NCI-H524 (cell line): ENCODE measurements at regions not wholly inside any gene's neighbourhood (a gene's known extent, or its start where the extent isn't known, plus 50 kb on each side); places are given as distances from the start of the nearest gene placed in this dataset.
A peak's percentile ranks its signal among the peaks of the same experiment; 100 is the strongest.

Experiments
- DNase-seq, 2 experiments: peaks; one replicate each; lab custom pipeline; 2025; lab: John Stamatoyannopoulos, UW

GRCh38 chr15:69841113-69841828 is 256.4 kb downstream of the TLE3 start:
- no peak for DNase-seq

GRCh38 chr15:69842851-69843250 is 254.9 kb downstream of the TLE3 start:
- no peak for DNase-seq

DNA sequence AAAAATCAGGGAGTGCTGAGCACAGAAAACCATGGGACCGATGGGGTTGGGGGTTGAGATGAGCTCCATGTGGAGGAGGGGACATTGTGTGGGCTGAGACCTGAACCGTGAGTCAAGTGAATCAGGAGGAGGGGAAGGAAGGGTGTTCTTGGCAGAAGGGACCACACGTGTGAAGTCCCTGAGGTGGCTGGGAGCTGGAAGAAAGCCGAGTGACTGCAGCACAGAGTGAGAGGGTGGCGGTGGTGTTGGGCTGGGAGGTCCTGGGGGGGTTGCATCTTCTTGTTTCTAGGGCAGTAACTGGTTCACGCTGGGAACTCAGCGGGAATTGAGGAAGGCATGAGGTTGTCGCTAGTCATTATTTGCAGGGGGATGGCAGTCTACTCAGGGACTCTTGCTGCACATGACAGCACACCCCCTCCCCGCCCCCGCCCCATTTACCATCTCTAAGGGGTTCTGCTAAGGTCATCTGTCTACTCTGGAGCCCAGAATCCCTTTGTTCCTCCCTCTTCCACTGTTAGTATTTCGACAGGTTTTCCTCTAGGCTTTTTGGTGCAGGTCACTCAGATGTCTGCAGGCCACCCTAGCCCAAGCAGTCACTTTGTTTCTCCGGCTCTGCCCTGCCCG is 254.3 kb downstream of the TLE3 start:
- DNase-seq = no peak

- DNase-seq = no peak
Observed at GRCh38 chr15:69843900-69844304, 253.8 kb downstream of the TLE3 start.

DNA sequence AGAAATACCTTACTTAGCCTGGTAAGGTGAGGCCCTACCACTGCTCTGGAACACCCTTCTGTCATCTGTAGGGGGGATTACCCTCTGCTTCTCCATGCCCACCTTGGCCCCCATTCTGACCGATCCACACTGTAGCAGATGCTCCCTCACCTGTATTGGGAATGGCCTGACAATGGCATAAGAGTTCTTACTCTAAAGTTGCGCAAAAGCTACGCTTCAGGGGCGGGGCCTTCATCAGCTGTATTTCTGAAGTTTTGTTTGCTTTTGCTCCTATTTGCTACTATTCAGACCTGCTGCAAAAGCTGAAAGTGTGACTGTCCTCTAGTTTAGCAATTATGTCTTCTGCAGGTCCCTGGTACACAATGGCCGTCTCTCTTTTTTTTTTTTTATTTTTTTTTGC is 252.6 kb downstream of the TLE3 start:
- no peak for DNase-seq

GRCh38 chr15:69847625-69848024 is 250.1 kb downstream of the TLE3 start:
- no peak for DNase-seq

DNA sequence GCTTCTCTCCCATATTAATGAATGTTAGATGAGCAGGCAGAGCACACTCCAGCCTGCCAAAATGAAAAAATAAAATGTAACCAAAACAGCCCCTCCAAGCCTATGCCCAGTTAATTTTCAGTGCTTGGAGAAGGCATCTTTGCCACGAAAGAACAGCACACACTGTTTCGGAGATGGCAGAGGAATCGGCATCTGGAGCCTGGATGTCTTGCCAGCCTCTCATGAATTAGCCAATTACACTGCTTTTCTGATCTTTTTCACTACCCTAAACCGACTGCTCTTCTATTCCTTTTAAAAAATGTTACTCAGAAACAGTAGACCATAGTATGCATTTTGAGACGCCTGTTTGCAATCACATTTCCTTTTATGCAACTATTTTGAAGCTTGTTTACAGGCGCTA is 249.6 kb downstream of the TLE3 start:
- DNase-seq = no peak

DNA sequence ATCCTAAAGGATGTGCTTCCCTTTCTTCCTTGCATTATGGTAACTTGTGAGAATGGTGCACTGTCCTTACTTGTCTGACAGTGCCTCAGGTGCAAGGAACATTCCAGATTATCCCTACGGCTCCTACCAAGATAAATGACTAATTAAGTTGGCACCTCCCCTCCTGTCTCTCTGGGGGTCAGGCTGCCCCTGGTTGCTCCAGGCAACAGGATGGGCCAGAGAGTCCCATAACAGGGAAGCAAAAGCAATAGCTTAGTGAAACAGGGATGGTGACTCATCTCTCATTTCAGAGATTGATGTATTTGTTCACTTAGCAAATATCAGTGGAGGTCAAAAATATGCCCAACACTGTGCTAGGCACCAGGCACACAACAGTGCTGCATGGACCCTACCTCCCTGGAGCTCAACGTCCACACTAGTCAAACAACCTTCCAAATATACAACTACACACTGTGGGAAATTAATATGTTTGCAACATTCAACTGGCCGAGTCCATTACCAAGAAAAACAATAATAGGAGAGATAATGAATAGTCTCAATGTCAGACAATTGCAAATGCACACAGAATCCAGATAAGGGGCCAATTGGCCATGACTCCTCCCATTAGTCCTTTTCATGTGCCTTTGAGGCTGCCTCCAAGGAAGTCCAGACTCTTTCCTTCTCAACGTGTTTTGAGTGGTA is 249.0 kb downstream of the TLE3 start:
- no peak for DNase-seq

GRCh38 chr15:69849232-69849610 is 248.5 kb downstream of the TLE3 start:
- no peak for DNase-seq

DNA sequence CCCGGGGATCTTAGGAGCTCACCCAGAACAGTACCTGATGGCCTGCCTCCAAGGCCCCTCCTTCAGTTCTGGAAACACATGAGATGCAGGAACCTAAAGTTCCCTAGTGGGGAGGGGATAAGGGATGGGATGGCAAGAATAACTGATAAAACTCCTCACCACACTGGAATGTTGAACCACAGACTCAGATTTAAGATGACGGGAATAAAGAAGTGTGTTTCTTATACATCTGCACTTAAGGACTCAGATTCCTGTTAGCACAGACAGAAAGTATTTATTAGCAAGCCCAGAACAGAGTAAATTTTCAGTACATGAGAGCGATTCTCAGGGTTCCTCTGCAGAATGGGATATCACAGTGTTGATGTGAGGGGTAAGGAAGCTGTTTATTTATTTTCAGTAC is 245.2 kb downstream of the TLE3 start:
- DNase-seq = no peak

DNA sequence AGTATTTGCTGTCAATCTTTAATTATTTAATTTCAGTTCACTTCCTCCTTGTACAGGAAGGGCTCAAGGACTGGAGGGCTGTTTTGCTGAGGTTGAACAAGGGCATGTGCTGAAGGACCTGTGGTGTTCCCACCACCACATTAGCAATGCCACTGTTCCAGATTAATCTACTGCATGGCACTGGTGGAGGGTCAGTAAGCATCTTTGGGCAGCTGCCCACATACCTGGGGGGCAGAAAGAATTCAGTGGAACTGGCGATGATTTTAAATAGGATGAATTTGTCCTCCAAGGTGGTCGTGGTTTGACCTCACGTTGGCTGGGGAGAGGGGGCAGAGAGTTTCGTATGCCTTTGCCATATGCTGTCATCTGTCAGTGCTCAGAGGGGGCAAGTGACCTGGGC is 244.8 kb downstream of the TLE3 start:
- no peak for DNase-seq

DNA sequence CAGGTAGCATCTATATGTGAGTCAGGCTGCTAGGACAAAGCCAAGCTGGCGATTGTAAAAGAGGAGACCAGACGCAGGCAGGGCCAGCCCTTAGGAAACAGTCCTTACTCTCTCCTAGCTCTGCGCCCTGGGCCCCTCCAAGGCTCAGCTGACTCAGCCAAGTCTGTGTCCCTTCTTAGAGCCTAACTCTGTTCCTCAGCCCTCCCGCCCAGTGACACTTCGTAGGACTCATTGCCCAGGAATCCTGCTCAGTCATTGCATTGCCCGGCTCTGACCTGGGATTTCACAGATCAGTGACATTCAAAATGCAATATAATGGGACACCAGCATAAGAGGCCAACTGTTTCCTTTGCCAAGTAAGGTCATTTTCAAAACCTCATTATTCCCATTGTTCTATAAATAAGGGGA is 244.2 kb downstream of the TLE3 start:
- DNase-seq = no peak

DNA sequence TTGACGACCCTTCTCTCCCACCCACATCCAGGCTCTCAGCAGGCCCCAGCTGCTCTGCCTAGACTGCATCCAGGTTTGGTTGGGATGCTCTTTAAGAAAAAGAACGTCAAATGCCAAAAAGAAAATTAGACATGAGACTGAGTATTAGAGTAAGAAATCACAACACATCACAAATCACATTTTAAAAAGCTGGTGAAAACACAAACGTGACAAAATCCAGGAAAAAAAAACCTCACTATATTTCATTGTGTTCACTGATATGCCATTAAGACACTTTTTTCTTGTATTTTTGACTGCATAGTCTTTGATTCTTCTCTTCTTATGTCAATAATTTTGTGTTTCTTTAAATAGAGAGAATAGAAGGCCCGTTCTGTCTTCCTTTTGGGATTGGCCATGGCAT is 243.7 kb downstream of the TLE3 start:
- no peak for DNase-seq

- no peak for DNase-seq
Observed at GRCh38 chr15:69854521-69855181, 243.1 kb downstream of the TLE3 start.

- DNase-seq = no peak
Observed at GRCh38 chr15:69855258-69856000, 242.3 kb downstream of the TLE3 start.

DNA sequence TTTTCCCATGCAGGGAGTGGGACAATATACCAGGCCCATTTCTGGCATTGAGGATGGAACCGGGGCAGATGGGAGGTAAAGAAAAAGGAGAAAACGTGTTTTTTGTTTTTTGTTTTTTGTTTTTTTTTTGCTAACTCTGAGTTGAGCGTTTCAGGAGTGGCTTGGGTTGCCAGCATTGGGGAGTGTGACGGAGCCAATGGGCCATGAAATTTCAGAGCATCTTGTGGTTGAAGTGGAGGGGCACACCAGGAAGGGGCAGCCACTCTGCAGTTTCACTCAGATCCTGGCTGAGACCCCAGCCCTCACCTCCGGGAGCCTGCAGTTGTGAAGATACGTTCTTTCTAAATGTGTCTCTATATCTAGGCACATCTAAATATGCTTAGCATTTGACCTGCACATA is 240.5 kb downstream of the TLE3 start:
- no peak for DNase-seq

GRCh38 chr15:69857686-69858391 is 239.9 kb downstream of the TLE3 start:
- no peak for DNase-seq

DNA sequence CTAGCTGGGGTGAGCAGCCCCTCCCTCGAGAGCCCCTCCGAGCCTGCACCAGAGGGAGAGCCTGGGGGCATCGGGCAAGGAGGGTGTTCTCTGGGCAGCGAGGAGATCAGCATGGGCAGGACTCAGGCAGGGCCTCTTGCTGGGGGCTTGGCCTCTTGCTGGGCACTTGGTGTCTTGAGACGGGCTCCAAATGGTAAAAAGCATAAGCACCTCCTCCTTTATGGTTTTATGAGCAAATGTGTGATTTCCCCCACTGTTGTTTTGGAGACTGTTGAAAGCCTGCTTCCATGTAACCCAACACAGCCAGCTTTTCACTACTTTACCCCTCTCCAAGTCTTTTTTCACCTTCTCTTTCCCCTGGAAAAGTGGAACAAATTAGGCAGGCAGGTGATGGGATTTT is 239.3 kb downstream of the TLE3 start:
- DNase-seq = no peak

GRCh38 chr15:69859866-69860265 is 237.9 kb downstream of the TLE3 start:
- DNase-seq = peak in 1 of 2 experiments; percentile 51

DNA sequence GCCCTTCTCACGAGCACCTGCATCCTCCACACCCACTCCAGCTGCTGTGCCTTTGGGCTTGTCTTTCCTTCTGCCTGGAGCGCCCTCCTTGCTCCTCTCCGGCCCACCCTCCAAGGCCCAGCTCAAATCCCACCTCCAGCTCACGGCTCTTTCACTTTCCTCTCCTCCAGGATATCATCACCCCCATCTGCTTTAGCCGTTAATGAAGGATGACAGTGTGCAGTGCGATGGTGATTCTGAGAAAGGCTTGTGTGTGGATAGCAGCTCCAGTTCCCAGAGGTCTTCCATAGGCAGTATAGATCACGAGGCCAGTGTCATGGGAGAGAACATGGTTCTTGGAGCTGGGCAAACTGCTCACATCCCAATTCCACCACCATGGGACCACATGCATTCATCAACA is 237.4 kb downstream of the TLE3 start:
- DNase-seq = peak; percentile 53 to 69

DNA sequence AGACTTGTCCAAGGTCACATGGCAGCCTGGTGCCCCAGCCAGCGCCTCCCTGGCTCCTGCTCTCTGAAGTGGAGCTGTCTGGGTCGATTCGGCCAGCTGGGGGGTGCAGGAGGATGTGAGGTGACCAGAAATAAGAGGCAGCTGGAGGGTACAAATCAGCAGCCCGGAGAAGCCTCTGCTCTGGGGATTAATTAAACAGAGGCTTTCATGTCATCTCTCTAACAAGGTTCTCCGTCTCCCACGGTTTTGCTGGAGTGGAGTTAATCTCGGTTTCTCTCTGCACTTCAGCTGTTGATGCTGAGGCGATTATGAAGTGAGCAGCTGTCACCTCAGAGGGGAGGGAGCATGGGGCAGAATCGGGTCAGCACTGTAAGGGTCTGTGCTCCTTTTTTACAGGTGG is 236.8 kb downstream of the TLE3 start:
- DNase-seq = peak; percentile 99
